WTC11 (cell line): ENCODE measurements at regions not wholly inside any gene's neighbourhood (a gene's known extent, or its start where the extent isn't known, plus 50 kb on each side); places are given as distances from the start of the nearest gene placed in this dataset.

Source experiments
- ATAC-seq: fragments of 200-7000 bp; cut with Tn5 transposase; 2 replicates; pipeline ENCODE4 v1.10.0; 2021; ENCODE audit warnings: mild to moderate bottlenecking, moderate library complexity
- CTCF ChIA-PET: fragments of 300-600 bp; sonication (Branson Sonifier 250); formaldehyde crosslinking; loops from one replicate; lab custom pipeline; 2021; ENCODE audit warnings: antibody characterized with exemption; lab: Charles Lee
- POLR2A ChIA-PET: fragments of 350-600 bp; sonication (Branson Sonifier 250); formaldehyde crosslinking; loops from one replicate; lab custom pipeline; 2021; ENCODE audit warnings: antibody characterized with exemption; lab: Charles Lee
- DNase-seq: peaks from one replicate; pipeline ENCODE4 v3.0.0; 2021; ENCODE audit warnings: low spot score
- H3K27ac Mint-ChIP-seq: 2 replicates; pipeline ENCODE4 v1.8.0; 2021; ENCODE audit warnings: mixed read lengths
- H3K27me3 Mint-ChIP-seq: 2 replicates; pipeline ENCODE4 v1.8.0; 2021; ENCODE audit warnings: low read depth, mild to moderate bottlenecking, moderate library complexity, mixed read lengths
- H3K36me3 Mint-ChIP-seq: 2 replicates; pipeline ENCODE4 v1.8.0; 2021; ENCODE audit warnings: mixed read lengths
- H3K4me1 Mint-ChIP-seq: 2 replicates; pipeline ENCODE4 v1.8.0; 2022; ENCODE audit warnings: mixed read lengths
- H3K4me3 Mint-ChIP-seq: 2 replicates; pipeline ENCODE4 v1.8.0; 2021; ENCODE audit warnings: mild to moderate bottlenecking, moderate library complexity, mixed read lengths
- H3K9me3 Mint-ChIP-seq: 2 replicates; pipeline ENCODE4 v1.8.0; 2021; ENCODE audit warnings: mixed read lengths
- ATF1 ChIP-seq: sonication (generic); formaldehyde crosslinking; IDR thresholded peaks from 2 replicates; pipeline ENCODE4 v1.8.1; 2023; ENCODE audit warnings: mild to moderate bottlenecking, moderate library complexity, missing genetic modification reagents
- ATF6 ChIP-seq: sonication (generic); formaldehyde crosslinking; IDR thresholded peaks from 2 replicates; pipeline ENCODE4 v1.8.1; 2023; ENCODE audit warnings: mild to moderate bottlenecking, missing genetic modification reagents
- CREB1 ChIP-seq: sonication (generic); formaldehyde crosslinking; IDR thresholded peaks from 2 replicates; pipeline ENCODE4 v1.8.0; 2023; ENCODE audit warnings: mild to moderate bottlenecking, missing genetic modification reagents
- GTF2I ChIP-seq: fragments of 250-450 bp; sonication (Bioruptor Pico); conservative IDR thresholded peaks from 2 replicates; pipeline ENCODE4 v1.4.0; 2021; ENCODE audit warnings: mild to moderate bottlenecking
- IRF1 ChIP-seq: sonication (generic); formaldehyde crosslinking; IDR thresholded peaks from 2 replicates; pipeline ENCODE4 v1.8.0; 2023; ENCODE audit warnings: missing genetic modification reagents
- NFATC4 ChIP-seq: fragments of 250-450 bp; sonication (Bioruptor Pico); IDR thresholded peaks from 2 replicates; pipeline ENCODE4 v1.9.0; 2021; ENCODE audit warnings: mild to moderate bottlenecking
- OVOL2 ChIP-seq: fragments of 250-450 bp; sonication (Bioruptor Pico); IDR thresholded peaks from 2 replicates; pipeline ENCODE4 v1.9.0; 2021; ENCODE audit warnings: mild to moderate bottlenecking, borderline replicate concordance
- RORB ChIP-seq: fragments of 250-450 bp; sonication (Bioruptor Pico); IDR thresholded peaks from 2 replicates; pipeline ENCODE4 v1.9.0; 2021; ENCODE audit warnings: mild to moderate bottlenecking
- TCF7 ChIP-seq: sonication (generic); formaldehyde crosslinking; IDR thresholded peaks from 2 replicates; pipeline ENCODE4 v1.8.0; 2022; ENCODE audit warnings: mild to moderate bottlenecking, low read depth, missing genetic modification reagents, moderate library complexity
- TEAD1 ChIP-seq: sonication (generic); formaldehyde crosslinking; IDR thresholded peaks from 2 replicates; pipeline ENCODE4 v1.8.0; 2022; ENCODE audit warnings: mild to moderate bottlenecking, missing genetic modification reagents
- ZNF416 ChIP-seq: fragments of 250-450 bp; sonication (Bioruptor Pico); IDR thresholded peaks from 2 replicates; pipeline ENCODE4 v1.9.0; 2021; ENCODE audit warnings: mild to moderate bottlenecking, inconsistent platforms
- ZNF532 ChIP-seq: fragments of 250-450 bp; sonication (Bioruptor Pico); IDR thresholded peaks from 2 replicates; pipeline ENCODE4 v1.9.0; 2021; ENCODE audit warnings: mild to moderate bottlenecking, borderline replicate concordance
- TF ChIP-seq, protein P1 (sequence below): fragments of 250-450 bp; sonication (Bioruptor Pico); conservative IDR thresholded peaks from 2 replicates; pipeline ENCODE4 v1.9.0; 2021; ENCODE audit warnings: mild to moderate bottlenecking
- TF ChIP-seq, protein P2 (sequence below): fragments of 250-450 bp; sonication (Bioruptor Pico); IDR thresholded peaks from 2 replicates; pipeline ENCODE4 v1.9.0; 2021; ENCODE audit warnings: mild to moderate bottlenecking
- TF ChIP-seq, protein P3 (sequence below): sonication (generic); formaldehyde crosslinking; conservative IDR thresholded peaks from 2 replicates; pipeline ENCODE4 v1.8.1; 2023; ENCODE audit warnings: mild to moderate bottlenecking, low read depth, missing genetic modification reagents, moderate library complexity
- TF ChIP-seq, protein P4 (sequence below): sonication (generic); formaldehyde crosslinking; IDR thresholded peaks from 2 replicates; pipeline ENCODE4 v1.8.1; 2022; ENCODE audit warnings: mild to moderate bottlenecking, missing genetic modification reagents, moderate library complexity, borderline replicate concordance

DNA sequence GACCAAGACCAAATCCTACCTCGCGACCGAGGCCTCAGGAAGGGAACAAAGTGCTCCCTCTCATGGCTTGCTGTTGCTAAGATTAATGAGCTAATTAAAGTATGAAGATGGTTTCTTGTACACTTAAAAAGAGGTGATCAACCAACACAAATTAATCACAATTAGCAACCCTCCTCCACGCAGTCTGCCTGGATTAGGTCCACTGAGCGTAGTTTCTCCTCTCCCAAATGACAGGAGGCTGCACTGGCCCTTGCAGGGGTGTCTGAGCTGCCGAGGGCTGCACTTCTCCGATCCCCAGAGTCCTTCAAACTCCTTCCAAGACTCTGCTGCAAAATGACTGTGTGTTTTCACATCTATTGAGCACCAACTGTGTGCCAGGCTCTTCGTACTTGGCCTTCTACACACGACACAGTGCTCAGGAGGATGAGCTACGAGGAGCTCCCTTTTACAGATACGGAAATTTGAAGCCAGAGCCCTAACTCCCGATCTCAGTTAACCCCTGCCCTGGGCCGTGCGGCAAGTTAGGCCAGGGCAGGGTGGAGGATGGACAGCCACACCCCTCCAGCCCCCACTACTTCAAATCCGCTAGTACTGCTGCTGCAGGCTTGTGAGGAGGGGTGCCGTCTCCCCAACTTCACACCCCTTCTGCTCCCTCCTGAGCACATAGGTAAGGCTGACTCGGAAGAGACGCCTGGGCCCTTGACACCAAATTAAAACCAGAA is 101.0 kb upstream of the LINGO1 start:
- H3K36me3 Mint-ChIP-seq, result no peaks in the 10 kb centered on the region
- DNase-seq (no peak), ATAC-seq (no peak)
- no peak for TF ChIP-seq TEAD1
- ChIA-PET POLR2A (interaction anchor here (0.6 kb wide), 1 partner anchor 231 kb away, joined by 3 read pairs; no protein-coding TSS in a partner anchor), CTCF (interaction anchor here (0.6 to 3.1 kb wide), 13 partner anchors 11 to 137 kb away, joined by 3 to 11 read pairs (median 4); no protein-coding TSS in a partner anchor)
- H3K27ac Mint-ChIP-seq, result no peak overlapping the region; the same call in 1 of the 2 replicates
- H3K4me3 Mint-ChIP-seq, result no peak overlapping the region
- no peaks in the 10 kb centered on the region for H3K9me3 Mint-ChIP-seq
- H3K27me3 Mint-ChIP-seq, result no peaks in the 10 kb centered on the region; the same call in 1 of the 2 replicates
- peaks cover 29% of the 10 kb centered on the region for H3K4me1 Mint-ChIP-seq

DNA sequence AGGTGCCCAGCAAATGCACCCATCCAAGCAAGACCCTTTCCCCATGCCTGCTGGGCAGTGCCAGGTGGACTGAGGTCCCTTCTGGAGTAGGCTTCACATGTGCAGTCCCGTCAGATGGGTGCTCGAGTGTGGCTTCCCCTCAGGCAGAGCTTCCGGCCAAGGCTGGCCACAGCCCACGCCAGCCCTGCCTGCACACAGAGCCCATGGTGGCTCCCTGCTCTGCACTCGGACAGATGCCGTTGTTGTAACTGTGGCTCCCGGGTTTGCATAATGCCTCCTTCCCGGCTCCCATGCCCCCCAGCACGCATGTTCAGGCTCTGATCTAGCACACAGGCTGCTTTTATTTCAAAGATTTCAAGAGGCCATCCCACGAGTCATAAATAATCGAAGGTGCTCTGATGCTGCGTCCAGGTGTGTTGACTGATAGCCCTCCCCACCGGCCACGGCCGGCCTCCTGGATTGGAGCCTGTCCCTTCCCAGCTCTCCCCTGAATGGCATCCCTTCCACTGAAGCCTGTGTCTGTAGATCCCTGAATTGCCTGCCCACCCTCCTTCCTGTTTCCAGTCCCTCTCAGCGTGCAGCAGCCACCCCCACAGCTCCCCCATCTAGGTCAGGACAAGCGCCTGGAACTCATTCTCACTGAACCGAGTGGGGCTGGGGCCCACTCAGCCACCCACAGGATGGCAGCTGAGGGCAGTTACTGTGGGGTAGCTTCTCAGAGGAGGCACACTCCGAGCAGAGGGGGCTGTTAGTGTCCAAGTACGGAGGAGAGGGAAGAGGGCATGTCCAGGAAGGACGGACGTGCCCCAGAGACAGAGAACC is 100.0 kb upstream of the LINGO1 start:
- no peak overlapping the region for H3K4me3 Mint-ChIP-seq

GRCh38 chr15:77731945-77732344 is 99.2 kb upstream of the LINGO1 start:
- ChIA-PET POLR2A (no interaction called here), CTCF (interaction anchor here (1.2 to 3.1 kb wide), 4 partner anchors 10 to 114 kb away, joined by 3 to 11 read pairs (median 6); no protein-coding TSS in a partner anchor)
- Mint-ChIP-seq H3K36me3 (no peaks in the 10 kb centered on the region), H3K4me1 (peaks cover 12% of the 10 kb centered on the region)
- TF ChIP-seq IRF1 (CRISPR knock-in tag) (no peak), ZNF532 (CRISPR knock-in tag) (no peak), ZNF416 (no peak), OVOL2 (CRISPR knock-in tag) (no peak), ATF6 (CRISPR knock-in tag) (no peak), ATF1 (CRISPR knock-in tag) (no peak), TCF7 (CRISPR knock-in tag) (no peak)
- TF ChIP-seq, protein P1, sequence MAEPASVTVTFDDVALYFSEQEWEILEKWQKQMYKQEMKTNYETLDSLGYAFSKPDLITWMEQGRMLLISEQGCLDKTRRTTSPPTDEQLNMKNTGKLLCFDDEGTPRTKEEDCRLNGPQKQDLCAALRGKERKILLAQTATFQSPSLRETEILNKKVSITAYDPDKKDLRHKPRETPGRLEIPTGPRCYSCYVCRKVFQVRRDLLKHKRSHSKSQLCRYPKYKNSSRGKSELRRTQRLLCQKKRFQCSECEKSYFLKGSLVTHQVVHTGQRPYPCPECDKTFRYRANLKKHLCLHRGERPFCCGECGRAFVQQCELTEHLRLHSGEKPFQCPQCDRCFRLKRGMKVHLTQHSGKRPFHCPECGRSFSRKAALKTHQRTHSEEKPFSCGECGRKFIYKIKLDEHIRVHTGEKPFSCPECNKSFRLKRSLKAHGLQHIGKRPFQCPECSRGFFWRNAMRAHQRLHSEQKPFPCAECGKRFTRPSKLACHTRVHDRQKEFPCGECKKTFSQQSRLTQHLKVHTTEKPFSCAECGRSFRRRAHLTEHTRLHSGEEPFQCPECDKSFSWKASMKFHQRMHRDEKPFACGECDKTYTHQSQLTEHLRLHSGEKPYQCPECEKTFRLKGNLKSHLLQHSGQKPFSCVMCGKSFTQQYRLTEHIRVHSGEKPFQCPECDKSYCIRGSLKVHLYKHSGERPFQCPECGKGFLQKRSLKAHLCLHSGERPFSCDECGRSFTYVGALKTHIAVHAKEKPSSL (CRISPR knock-in tag), result no peak
- TF ChIP-seq, protein P2, sequence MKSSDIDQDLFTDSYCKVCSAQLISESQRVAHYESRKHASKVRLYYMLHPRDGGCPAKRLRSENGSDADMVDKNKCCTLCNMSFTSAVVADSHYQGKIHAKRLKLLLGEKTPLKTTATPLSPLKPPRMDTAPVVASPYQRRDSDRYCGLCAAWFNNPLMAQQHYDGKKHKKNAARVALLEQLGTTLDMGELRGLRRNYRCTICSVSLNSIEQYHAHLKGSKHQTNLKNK (CRISPR knock-in tag), result no peak
- TF ChIP-seq, protein P3, sequence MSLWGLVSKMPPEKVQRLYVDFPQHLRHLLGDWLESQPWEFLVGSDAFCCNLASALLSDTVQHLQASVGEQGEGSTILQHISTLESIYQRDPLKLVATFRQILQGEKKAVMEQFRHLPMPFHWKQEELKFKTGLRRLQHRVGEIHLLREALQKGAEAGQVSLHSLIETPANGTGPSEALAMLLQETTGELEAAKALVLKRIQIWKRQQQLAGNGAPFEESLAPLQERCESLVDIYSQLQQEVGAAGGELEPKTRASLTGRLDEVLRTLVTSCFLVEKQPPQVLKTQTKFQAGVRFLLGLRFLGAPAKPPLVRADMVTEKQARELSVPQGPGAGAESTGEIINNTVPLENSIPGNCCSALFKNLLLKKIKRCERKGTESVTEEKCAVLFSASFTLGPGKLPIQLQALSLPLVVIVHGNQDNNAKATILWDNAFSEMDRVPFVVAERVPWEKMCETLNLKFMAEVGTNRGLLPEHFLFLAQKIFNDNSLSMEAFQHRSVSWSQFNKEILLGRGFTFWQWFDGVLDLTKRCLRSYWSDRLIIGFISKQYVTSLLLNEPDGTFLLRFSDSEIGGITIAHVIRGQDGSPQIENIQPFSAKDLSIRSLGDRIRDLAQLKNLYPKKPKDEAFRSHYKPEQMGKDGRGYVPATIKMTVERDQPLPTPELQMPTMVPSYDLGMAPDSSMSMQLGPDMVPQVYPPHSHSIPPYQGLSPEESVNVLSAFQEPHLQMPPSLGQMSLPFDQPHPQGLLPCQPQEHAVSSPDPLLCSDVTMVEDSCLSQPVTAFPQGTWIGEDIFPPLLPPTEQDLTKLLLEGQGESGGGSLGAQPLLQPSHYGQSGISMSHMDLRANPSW (CRISPR knock-in tag), result no peak
- TF ChIP-seq, protein P4, sequence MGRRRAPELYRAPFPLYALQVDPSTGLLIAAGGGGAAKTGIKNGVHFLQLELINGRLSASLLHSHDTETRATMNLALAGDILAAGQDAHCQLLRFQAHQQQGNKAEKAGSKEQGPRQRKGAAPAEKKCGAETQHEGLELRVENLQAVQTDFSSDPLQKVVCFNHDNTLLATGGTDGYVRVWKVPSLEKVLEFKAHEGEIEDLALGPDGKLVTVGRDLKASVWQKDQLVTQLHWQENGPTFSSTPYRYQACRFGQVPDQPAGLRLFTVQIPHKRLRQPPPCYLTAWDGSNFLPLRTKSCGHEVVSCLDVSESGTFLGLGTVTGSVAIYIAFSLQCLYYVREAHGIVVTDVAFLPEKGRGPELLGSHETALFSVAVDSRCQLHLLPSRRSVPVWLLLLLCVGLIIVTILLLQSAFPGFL (CRISPR knock-in tag), result no peak
- TF ChIP-seq, all 79 proteins: peak for 0
- H3K27ac Mint-ChIP-seq, result no peak overlapping the region
- no peaks in the 10 kb centered on the region; the same call in 1 of the 2 replicates for H3K27me3 Mint-ChIP-seq
- H3K9me3 Mint-ChIP-seq, result no peaks in the 10 kb centered on the region
- DNase-seq (no peak), ATAC-seq (no peak)
- H3K4me3 Mint-ChIP-seq, result no peak overlapping the region

More for the DNA sequence above, 100.0 kb upstream of the LINGO1 start:
- CTCF ChIA-PET, result interaction anchor here (1.2 to 3.1 kb wide), 9 partner anchors 10 to 138 kb away, joined by 3 to 11 read pairs (median 5); no protein-coding TSS in a partner anchor
- no peak for DNase-seq
- ATAC-seq, result no peak
- peaks cover 19% of the 10 kb centered on the region for H3K4me1 Mint-ChIP-seq
- H3K27ac Mint-ChIP-seq, result no peak overlapping the region
- POLR2A ChIA-PET, result no interaction called here
- H3K27me3 Mint-ChIP-seq, result no peaks in the 10 kb centered on the region; the same call in 1 of the 2 replicates
- TF ChIP-seq GTF2I (CRISPR knock-in tag), result no peak
- no peak for TF ChIP-seq RORB (CRISPR knock-in tag)
- TF ChIP-seq CREB1 (CRISPR knock-in tag), result no peak
- no peak for TF ChIP-seq NFATC4 (CRISPR knock-in tag)
- no peak for TF ChIP-seq OVOL2 (CRISPR knock-in tag)
- H3K9me3 Mint-ChIP-seq, result no peaks in the 10 kb centered on the region
- no peaks in the 10 kb centered on the region for H3K36me3 Mint-ChIP-seq
